Neuronal stem cell (in vitro differentiated cells): ENCODE measurements at regions not wholly inside any gene's neighbourhood (a gene's known extent, or its start where the extent isn't known, plus 50 kb on each side); places are given as distances from the start of the nearest gene placed in this dataset.

ENCODE experiments used
- DNase-seq: peaks from one replicate; pipeline ENCODE4 v3.0.0-alpha.2; 2013; ENCODE audit warnings: low spot score
- H2AFZ ChIP-seq: one replicate; pipeline ENCODE4 v1.6.1; 2013; ENCODE audit warnings: mild to moderate bottlenecking, low read length, inconsistent platforms
- H2AK5ac ChIP-seq: 2 replicates; pipeline ENCODE4 v1.6.1; 2013; ENCODE audit warnings: low read depth, mild to moderate bottlenecking, inconsistent platforms, low read length, moderate library complexity, mixed read lengths
- H2BK120ac ChIP-seq: 2 replicates; pipeline ENCODE4 v1.6.1; 2013; ENCODE audit warnings: low read depth, mild to moderate bottlenecking, inconsistent platforms, low read length, moderate library complexity, mixed read lengths
- H2BK12ac ChIP-seq: one replicate; pipeline ENCODE4 v1.6.1; 2013; ENCODE audit warnings: low read length, inconsistent platforms
- H2BK15ac ChIP-seq: 2 replicates; pipeline ENCODE4 v1.6.1; 2013; ENCODE audit warnings: mild to moderate bottlenecking, low read length, inconsistent platforms, mixed read lengths
- H2BK5ac ChIP-seq: one replicate; pipeline ENCODE4 v1.6.1; 2013; ENCODE audit warnings: inconsistent platforms, mild to moderate bottlenecking, low read length, moderate library complexity
- H3K14ac ChIP-seq: one replicate; pipeline ENCODE4 v1.6.1; 2013; ENCODE audit warnings: low read length, inconsistent platforms
- H3K18ac ChIP-seq: 2 replicates; pipeline ENCODE4 v1.6.1; 2013; ENCODE audit warnings: low read length, inconsistent platforms
- H3K23ac ChIP-seq: 2 replicates; pipeline ENCODE4 v1.6.1; 2013; ENCODE audit warnings: low read depth, mild to moderate bottlenecking, mixed read lengths, low read length, inconsistent platforms; ENCODE audit not compliant: poor library complexity
- H3K27ac ChIP-seq: replicated peaks from 3 replicates; pipeline ENCODE4 v1.5.1; 2013; ENCODE audit warnings: low read length, inconsistent platforms
- H3K27me3 ChIP-seq, 3 experiments: 2 replicates each; pipeline ENCODE4 v1.6.1; 2013; ENCODE audit warnings: low read length in 3 of 3, mild to moderate bottlenecking in 2 of 3, inconsistent platforms in 1 of 3, low read depth in 1 of 3, mixed read lengths in 1 of 3, moderate library complexity in 1 of 3; ENCODE audit not compliant: control insufficient read depth in 3 of 3, insufficient read depth in 3 of 3
- H3K36me3 ChIP-seq, 2 donors: replicated peaks in 1 of 2; 2 replicates each; pipeline ENCODE4 v1.6.1; 2013; ENCODE audit warnings: low read length in 2 of 2; ENCODE audit not compliant: control insufficient read depth in 2 of 2, insufficient read depth in 2 of 2
- H3K4ac ChIP-seq: 2 replicates; pipeline ENCODE4 v1.6.1; 2013; ENCODE audit warnings: inconsistent platforms, mild to moderate bottlenecking, low read length, moderate library complexity
- H3K4me1 ChIP-seq, 2 donors: 1 replicate in 1 of 2; 2 replicates in 1 of 2; pipeline ENCODE4 v1.6.1; 2013; ENCODE audit warnings: low read length in 2 of 2, low read depth in 1 of 2; ENCODE audit not compliant: control insufficient read depth in 2 of 2, insufficient read depth in 1 of 2
- H3K4me2 ChIP-seq: one replicate; pipeline ENCODE4 v1.6.1; 2013; ENCODE audit warnings: mild to moderate bottlenecking, low read length, inconsistent platforms; ENCODE audit not compliant: insufficient read depth, poor library complexity, severe bottlenecking
- H3K4me3 ChIP-seq, 2 donors: 2 replicates each; pipeline ENCODE4 v1.5.1; 2013; ENCODE audit warnings: low read length in 2 of 2, mild to moderate bottlenecking in 2 of 2, inconsistent platforms in 1 of 2, moderate library complexity in 1 of 2
- H3K79me1 ChIP-seq: one replicate; pipeline ENCODE4 v1.6.1; 2013; ENCODE audit warnings: low read depth, mild to moderate bottlenecking, inconsistent platforms, low read length, moderate library complexity
- H3K9ac ChIP-seq: one replicate; pipeline ENCODE4 v1.6.1; 2013; ENCODE audit warnings: mild to moderate bottlenecking, low read depth, low read length, inconsistent platforms; ENCODE audit not compliant: poor library complexity
- H3K9me3 ChIP-seq, 2 donors: replicated peaks in 1 of 2; 2 replicates each; pipeline versions ENCODE3 to v1.6.1; 2013; ENCODE audit warnings: low read length in 2 of 2, mild to moderate bottlenecking in 2 of 2, inconsistent platforms in 1 of 2, low read depth in 1 of 2, mixed read lengths in 1 of 2, moderate library complexity in 1 of 2; ENCODE audit not compliant: control insufficient read depth in 2 of 2, insufficient read depth in 1 of 2
- H4K8ac ChIP-seq: one replicate; pipeline ENCODE4 v1.6.1; 2013; ENCODE audit warnings: low read depth, mild to moderate bottlenecking, inconsistent platforms, low read length, moderate library complexity
- H4K91ac ChIP-seq: one replicate; pipeline ENCODE4 v1.6.1; 2013; ENCODE audit warnings: low read length, low read depth, mild to moderate bottlenecking, inconsistent platforms; ENCODE audit not compliant: poor library complexity
- WGBS, 2 donors: extraction: QIAGEN DNeasy Blood & Tissue Kit; methylation state at CpG; one replicate each; pipeline ENCODE4 v1.1.7; 2013; ENCODE audit warnings: missing lambda C conversion rate in 2 of 2, mixed read lengths in 1 of 2; ENCODE audit not compliant: insufficient read length in 2 of 2, insufficient replicate concordance in 1 of 2; ENCODE audit errors: extremely low coverage in 2 of 2; 5-methylcytosine and 5-hydroxymethylcytosine counted together

DNA sequence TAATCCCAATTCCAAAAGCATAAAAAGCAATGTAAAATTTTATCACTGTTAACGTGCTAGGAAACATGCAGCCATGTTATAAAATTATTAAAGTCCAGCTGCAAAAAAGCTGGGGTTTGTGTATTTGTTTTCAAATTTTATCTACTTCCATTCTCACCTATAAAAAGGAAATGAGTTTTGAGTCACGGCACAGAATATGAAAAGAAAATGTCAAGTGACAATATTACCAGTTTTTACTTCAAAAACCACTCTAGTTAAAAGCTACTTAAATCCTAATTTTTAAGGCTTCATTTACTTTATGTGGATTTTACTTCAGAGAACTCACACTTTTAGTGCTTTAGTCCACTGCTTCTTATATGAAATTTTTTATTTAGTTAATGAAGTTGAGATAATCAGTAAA, 72.7 kb upstream of the IFNE start:
- H3K27me3 ChIP-seq = peaks cover 5 to 46% (median 14%) of the 10 kb centered on the region in 3 experiments
- no peak overlapping the region for H3K18ac ChIP-seq
- no peak overlapping the region for H3K9ac ChIP-seq
- no peak overlapping the region for H4K91ac ChIP-seq
- H2AK5ac ChIP-seq = no peak overlapping the region
- peaks cover 3 to 4% of the 10 kb centered on the region in 2 donors for H3K4me1 ChIP-seq
- no peak for DNase-seq
- no peak overlapping the region for H3K14ac ChIP-seq
- no peaks in the 10 kb centered on the region for H3K79me1 ChIP-seq
- H4K8ac ChIP-seq = no peak overlapping the region
- H2AFZ ChIP-seq = no peak overlapping the region
- H3K23ac ChIP-seq = no peak overlapping the region
- WGBS, 2 donors = no CpG with 5 or more reads among the region's 2 CpGs
- no peak overlapping the region for H2BK5ac ChIP-seq
- H2BK12ac ChIP-seq = no peak overlapping the region
- H3K36me3 ChIP-seq = no peaks in the 10 kb centered on the region
- no peak overlapping the region for H3K4me2 ChIP-seq
- no peak overlapping the region for H2BK120ac ChIP-seq
- no peaks in the 10 kb centered on the region for H3K9me3 ChIP-seq
- H3K4me3 ChIP-seq = no peak overlapping the region
- H3K4ac ChIP-seq = no peak overlapping the region
- no peak overlapping the region for H2BK15ac ChIP-seq
- H3K27ac ChIP-seq = no peak overlapping the region

DNA sequence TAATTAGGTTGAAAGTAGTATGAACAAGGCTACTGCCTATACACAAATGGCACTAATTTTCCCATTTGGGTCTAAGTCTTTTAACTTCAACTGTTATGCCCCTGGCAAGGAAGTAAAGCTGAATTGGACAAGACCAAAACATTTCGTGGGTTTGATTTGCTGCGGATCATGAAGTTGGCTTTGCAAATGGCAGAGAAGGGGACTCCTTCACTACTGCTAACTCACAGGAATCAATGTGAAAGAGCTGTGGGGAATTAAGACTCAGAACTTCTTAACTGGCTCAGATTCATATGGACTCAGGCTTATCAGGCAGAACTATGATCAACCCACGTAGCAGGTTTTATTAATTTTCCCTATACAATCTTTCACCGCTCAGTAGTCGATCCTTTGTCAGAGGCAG, 73.8 kb upstream of the IFNE start:
- Histone ChIP-seq H2BK12ac (no peak overlapping the region), H2BK15ac (no peak overlapping the region), H3K18ac (no peak overlapping the region), H2BK5ac (no peak overlapping the region), H3K79me1 (no peaks in the 10 kb centered on the region), H3K9ac (no peak overlapping the region), H3K4me2 (no peak overlapping the region), H3K14ac (no peak overlapping the region), H3K9me3 (no peaks in the 10 kb centered on the region), H3K27me3 (peaks cover 5 to 56% (median 23%) of the 10 kb centered on the region in 3 experiments), H3K4ac (no peak overlapping the region), H2AFZ (no peak overlapping the region), H4K8ac (no peak overlapping the region), H3K23ac (no peak overlapping the region), H3K27ac (no peak overlapping the region), H4K91ac (no peak overlapping the region), H3K36me3 (no peaks in the 10 kb centered on the region), H3K4me1 (peaks cover 3 to 4% of the 10 kb centered on the region in 2 donors), H3K4me3 (no peak overlapping the region), H2BK120ac (no peak overlapping the region), H2AK5ac (no peak overlapping the region)
- WGBS, 2 donors = no CpG with 5 or more reads among the region's 5 CpGs
- no peak for DNase-seq

- Histone ChIP-seq H2AFZ (no peak overlapping the region), H3K27ac (no peak overlapping the region), H3K4me2 (no peak overlapping the region), H3K9ac (no peak overlapping the region), H3K23ac (no peak overlapping the region), H2BK5ac (no peak overlapping the region), H3K79me1 (no peaks in the 10 kb centered on the region), H3K27me3 (peaks cover 5 to 59% (median 23%) of the 10 kb centered on the region in 3 experiments), H3K4me3 (no peak overlapping the region), H3K18ac (no peak overlapping the region), H2AK5ac (no peak overlapping the region), H3K14ac (no peak overlapping the region), H2BK120ac (no peak overlapping the region), H4K91ac (no peak overlapping the region), H2BK12ac (no peak overlapping the region), H4K8ac (no peak overlapping the region), H3K4me1 (peaks cover 2 to 4% of the 10 kb centered on the region in 2 donors), H2BK15ac (no peak overlapping the region), H3K36me3 (no peaks in the 10 kb centered on the region), H3K9me3 (no peaks in the 10 kb centered on the region), H3K4ac (no peak overlapping the region)
- 100% methylated on average over 1 of the region's 4 CpGs for WGBS, 2 donors
- no peak for DNase-seq
Observed at GRCh38 chr9:21556581-21557427, 74.7 kb upstream of the IFNE start.

DNA sequence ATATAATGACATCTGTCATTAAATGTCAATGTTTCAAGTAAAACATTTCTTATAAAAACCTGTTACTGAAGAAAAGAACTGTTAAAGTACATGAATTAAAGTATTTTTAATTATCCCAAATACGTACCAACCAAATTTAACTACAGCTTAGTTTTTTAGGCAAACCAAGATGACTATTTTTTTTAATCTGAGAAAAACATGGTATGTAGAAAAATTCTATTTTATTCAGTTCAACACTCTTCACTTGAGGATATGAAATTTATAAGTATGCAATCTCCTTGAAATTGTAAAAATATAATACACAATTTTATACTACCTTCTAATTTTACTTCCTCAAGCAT, 75.3 kb upstream of the IFNE start:
- no peak overlapping the region for H3K27ac ChIP-seq
- H2BK5ac ChIP-seq = no peak overlapping the region

More for the DNA sequence above, 75.3 kb upstream of the IFNE start:
- no peak overlapping the region for H2BK15ac ChIP-seq
- no peak overlapping the region for H2AFZ ChIP-seq
- no peak overlapping the region for H2BK12ac ChIP-seq
- H3K4me1 ChIP-seq = peaks cover 0 to 2% of the 10 kb centered on the region in 2 donors
- no peak overlapping the region for H3K4me2 ChIP-seq
- H4K91ac ChIP-seq = no peak overlapping the region
- H2AK5ac ChIP-seq = no peak overlapping the region
- H3K14ac ChIP-seq = no peak overlapping the region
- H3K9me3 ChIP-seq = no peaks in the 10 kb centered on the region
- H3K9ac ChIP-seq = no peak overlapping the region
- H3K79me1 ChIP-seq = no peaks in the 10 kb centered on the region
- no peak for DNase-seq
- no peak overlapping the region for H2BK120ac ChIP-seq
- no peak overlapping the region for H3K4me3 ChIP-seq
- no peak overlapping the region for H4K8ac ChIP-seq
- no peaks in the 10 kb centered on the region for H3K36me3 ChIP-seq
- no peak overlapping the region for H3K18ac ChIP-seq
- no peak overlapping the region for H3K23ac ChIP-seq
- H3K4ac ChIP-seq = no peak overlapping the region
- no CpG with 5 or more reads among the region's 1 CpG for WGBS, 2 donors
- peaks cover 5 to 59% (median 23%) of the 10 kb centered on the region in 3 experiments for H3K27me3 ChIP-seq
